WTC11 (cell line): ENCODE measurements at regions not wholly inside any gene's neighbourhood (a gene's known extent, or its start where the extent isn't known, plus 50 kb on each side); places are given as distances from the start of the nearest gene placed in this dataset.

ENCODE experiments used
- CTCF ChIP-seq: fragments of 200-600 bp; IDR thresholded peaks from 2 replicates; pipeline ENCODE4 v1.8.0; 2022; ENCODE audit warnings: antibody characterized with exemption
- E2F1 ChIP-seq: sonication (generic); formaldehyde crosslinking; IDR thresholded peaks from 2 replicates; pipeline ENCODE4 v1.8.0; 2022; ENCODE audit warnings: mild to moderate bottlenecking, missing genetic modification reagents
- NFYB ChIP-seq: sonication (generic); formaldehyde crosslinking; conservative IDR thresholded peaks from 2 replicates; pipeline ENCODE4 v1.8.0; 2022; ENCODE audit warnings: low read depth, missing genetic modification reagents
- ZNF512 ChIP-seq: sonication (generic); formaldehyde crosslinking; IDR thresholded peaks from 2 replicates; pipeline ENCODE4 v1.8.1; 2022; ENCODE audit warnings: missing genetic modification reagents, borderline replicate concordance
- TF ChIP-seq, protein P1 (sequence below): sonication (generic); formaldehyde crosslinking; IDR thresholded peaks from 2 replicates; pipeline ENCODE4 v1.8.0; 2022; ENCODE audit warnings: mild to moderate bottlenecking, missing genetic modification reagents

DNA sequence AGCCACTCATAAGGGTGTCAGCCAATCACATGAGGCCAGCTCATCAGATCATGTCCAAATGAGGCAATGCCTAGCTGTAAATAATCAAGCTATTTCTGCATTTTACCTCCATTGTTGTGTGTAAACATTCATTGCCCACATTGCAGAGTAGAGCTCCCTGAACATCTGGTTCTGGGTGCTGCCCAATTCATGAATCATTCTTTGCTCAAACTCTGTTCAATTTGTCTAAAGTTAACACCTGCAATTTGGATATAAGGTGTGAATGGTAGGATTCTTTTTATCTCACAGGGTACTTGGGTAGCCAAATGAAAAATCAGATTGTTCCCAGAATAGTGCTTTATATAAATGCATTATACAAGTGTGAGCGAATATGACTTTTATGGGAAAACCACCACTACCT lies 345.5 kb upstream of the NT5C1B start:
- TF ChIP-seq CTCF (no peak), ZNF512 (no peak), E2F1 (CRISPR knock-in tag) (no peak), NFYB (CRISPR knock-in tag) (no peak)
- TF ChIP-seq, protein P1, sequence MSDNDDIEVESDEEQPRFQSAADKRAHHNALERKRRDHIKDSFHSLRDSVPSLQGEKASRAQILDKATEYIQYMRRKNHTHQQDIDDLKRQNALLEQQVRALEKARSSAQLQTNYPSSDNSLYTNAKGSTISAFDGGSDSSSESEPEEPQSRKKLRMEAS (CRISPR knock-in tag): no peak
